DND-41 (cell line): ENCODE measurements at regions not wholly inside any gene's neighbourhood (a gene's known extent, or its start where the extent isn't known, plus 50 kb on each side); places are given as distances from the start of the nearest gene placed in this dataset.

Experiments used
- ATAC-seq: fragments of 200-7000 bp; cut with Tn5 transposase; 3 replicates; pipeline ENCODE4 v1.9.1; 2021; ENCODE audit warnings: low read depth; ENCODE audit not compliant: insufficient read depth
- DNase-seq: peaks from one replicate; pipeline ENCODE4 v3.0.0-alpha.2; 2020
- H2AFZ ChIP-seq: 2 replicates; pipeline ENCODE4 v1.6.0; 2012; ENCODE audit warnings: low read depth, low read length
- H3K27ac ChIP-seq: 2 replicates; pipeline ENCODE4 v1.5.1; 2012; ENCODE audit warnings: low read length, inconsistent platforms
- H3K27me3 ChIP-seq: fragments of 200-600 bp; sonication (generic); 2 replicates; pipeline ENCODE4 v1.6.0; 2012; ENCODE audit warnings: low read length, mild to moderate bottlenecking, inconsistent platforms; ENCODE audit not compliant: insufficient read depth, poor library complexity
- H3K36me3 ChIP-seq: 2 replicates; pipeline ENCODE4 v1.5.1; 2012; ENCODE audit warnings: low read length, inconsistent platforms; ENCODE audit not compliant: insufficient read depth
- H3K4me1 ChIP-seq: 2 replicates; pipeline ENCODE4 v1.5.1; 2012; ENCODE audit warnings: mild to moderate bottlenecking, low read length; ENCODE audit not compliant: insufficient read depth
- H3K4me2 ChIP-seq: 2 replicates; pipeline ENCODE4 v1.6.0; 2012; ENCODE audit warnings: mild to moderate bottlenecking, moderate library complexity, low read length, inconsistent platforms; ENCODE audit not compliant: insufficient read depth
- H3K4me3 ChIP-seq, 2 experiments: fragments of 200-600 bp in 1 of 2; shearing (Covaris generic) in 1 of 2; 2 replicates each; pipeline ENCODE4 v1.5.1; 2012 to 2016; ENCODE audit warnings: inconsistent platforms in 2 of 2, low read length in 2 of 2, mild to moderate bottlenecking in 2 of 2, low read depth in 1 of 2, moderate library complexity in 1 of 2
- H3K79me2 ChIP-seq: 2 replicates; pipeline ENCODE4 v1.6.0; 2012; ENCODE audit warnings: low read length, inconsistent platforms; ENCODE audit not compliant: insufficient read depth
- H3K9ac ChIP-seq: 2 replicates; pipeline ENCODE4 v1.6.0; 2012; ENCODE audit warnings: low read depth, mild to moderate bottlenecking, inconsistent platforms, low read length, moderate library complexity
- H3K9me3 ChIP-seq: 2 replicates; pipeline ENCODE4 v1.5.1; 2012; ENCODE audit warnings: low read length, moderate library complexity, mild to moderate bottlenecking, inconsistent platforms; ENCODE audit not compliant: insufficient read depth, severe bottlenecking
- H4K20me1 ChIP-seq: 2 replicates; pipeline ENCODE4 v1.6.0; 2012; ENCODE audit warnings: low read length; ENCODE audit not compliant: insufficient read depth
- EZH2 ChIP-seq: IDR thresholded peaks from 3 replicates; pipeline ENCODE4 v1.6.1; 2012; ENCODE audit warnings: borderline replicate concordance, low read depth, mild to moderate bottlenecking, moderate library complexity, low read length, inconsistent platforms; ENCODE audit not compliant: severe bottlenecking
- TF ChIP-seq, protein P1 (sequence below): IDR thresholded peaks from 2 replicates; pipeline ENCODE4 v1.5.1; 2012; ENCODE audit warnings: borderline replicate concordance, low read length, moderate library complexity, mild to moderate bottlenecking; ENCODE audit not compliant: poor library complexity, severe bottlenecking; ENCODE audit errors: extremely low read depth

DNA sequence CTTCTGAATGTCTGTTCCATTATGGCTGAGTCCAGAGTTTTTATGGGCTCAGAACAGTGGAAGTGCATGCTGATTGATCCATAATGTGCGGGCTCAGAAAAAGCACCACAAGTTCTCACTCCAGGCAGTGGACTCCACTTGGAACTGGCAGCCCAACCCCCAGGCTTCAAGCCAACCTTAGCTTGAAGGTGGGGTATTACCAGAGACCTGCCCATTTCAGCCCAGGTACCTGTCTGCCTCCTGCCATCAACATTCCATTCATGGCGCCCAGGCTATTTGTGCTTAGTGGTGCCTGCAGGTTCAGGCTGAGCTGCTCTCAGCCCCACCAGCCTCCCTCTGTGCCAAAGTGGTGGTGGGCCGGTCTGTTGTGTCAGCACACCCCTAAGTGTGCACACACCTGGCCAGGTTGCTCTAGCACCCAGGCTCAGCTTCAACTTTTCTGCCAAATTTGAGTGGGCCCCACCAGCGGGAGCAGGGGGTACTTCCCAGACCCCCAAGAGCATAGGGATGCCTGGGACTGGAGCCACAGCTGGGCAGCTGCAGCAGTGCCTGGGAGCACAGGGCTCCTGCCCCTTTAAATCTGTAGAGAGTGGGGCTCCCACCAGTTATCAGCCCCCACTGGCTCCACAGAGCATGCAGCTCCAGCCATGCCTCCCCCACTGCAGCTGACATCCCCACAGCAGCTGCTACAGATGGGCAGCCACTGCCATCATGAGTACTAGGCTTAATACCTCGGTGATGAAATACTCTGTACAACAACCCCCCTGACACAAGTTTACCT lies 1025.3 kb downstream of the PCDH19 start:
- H3K4me3 ChIP-seq, result no peak overlapping the region
- H3K36me3 ChIP-seq, result no peaks in the 10 kb centered on the region
- H3K9ac ChIP-seq, result no peak overlapping the region
- H3K4me1 ChIP-seq, result no peaks in the 10 kb centered on the region
- no peak for ATAC-seq
- H4K20me1 ChIP-seq, result no peaks in the 10 kb centered on the region
- no peak overlapping the region for H3K27ac ChIP-seq
- H2AFZ ChIP-seq, result no peak overlapping the region
- DNase-seq, result no peak
- no peak for TF ChIP-seq EZH2
- TF ChIP-seq, protein P1, sequence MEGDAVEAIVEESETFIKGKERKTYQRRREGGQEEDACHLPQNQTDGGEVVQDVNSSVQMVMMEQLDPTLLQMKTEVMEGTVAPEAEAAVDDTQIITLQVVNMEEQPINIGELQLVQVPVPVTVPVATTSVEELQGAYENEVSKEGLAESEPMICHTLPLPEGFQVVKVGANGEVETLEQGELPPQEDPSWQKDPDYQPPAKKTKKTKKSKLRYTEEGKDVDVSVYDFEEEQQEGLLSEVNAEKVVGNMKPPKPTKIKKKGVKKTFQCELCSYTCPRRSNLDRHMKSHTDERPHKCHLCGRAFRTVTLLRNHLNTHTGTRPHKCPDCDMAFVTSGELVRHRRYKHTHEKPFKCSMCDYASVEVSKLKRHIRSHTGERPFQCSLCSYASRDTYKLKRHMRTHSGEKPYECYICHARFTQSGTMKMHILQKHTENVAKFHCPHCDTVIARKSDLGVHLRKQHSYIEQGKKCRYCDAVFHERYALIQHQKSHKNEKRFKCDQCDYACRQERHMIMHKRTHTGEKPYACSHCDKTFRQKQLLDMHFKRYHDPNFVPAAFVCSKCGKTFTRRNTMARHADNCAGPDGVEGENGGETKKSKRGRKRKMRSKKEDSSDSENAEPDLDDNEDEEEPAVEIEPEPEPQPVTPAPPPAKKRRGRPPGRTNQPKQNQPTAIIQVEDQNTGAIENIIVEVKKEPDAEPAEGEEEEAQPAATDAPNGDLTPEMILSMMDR, result no peak
- peaks cover 10% of the 10 kb centered on the region for H3K9me3 ChIP-seq
- H3K79me2 ChIP-seq, result no peaks in the 10 kb centered on the region
- H3K4me2 ChIP-seq, result no peak overlapping the region
- no peaks in the 10 kb centered on the region for H3K27me3 ChIP-seq

DNA sequence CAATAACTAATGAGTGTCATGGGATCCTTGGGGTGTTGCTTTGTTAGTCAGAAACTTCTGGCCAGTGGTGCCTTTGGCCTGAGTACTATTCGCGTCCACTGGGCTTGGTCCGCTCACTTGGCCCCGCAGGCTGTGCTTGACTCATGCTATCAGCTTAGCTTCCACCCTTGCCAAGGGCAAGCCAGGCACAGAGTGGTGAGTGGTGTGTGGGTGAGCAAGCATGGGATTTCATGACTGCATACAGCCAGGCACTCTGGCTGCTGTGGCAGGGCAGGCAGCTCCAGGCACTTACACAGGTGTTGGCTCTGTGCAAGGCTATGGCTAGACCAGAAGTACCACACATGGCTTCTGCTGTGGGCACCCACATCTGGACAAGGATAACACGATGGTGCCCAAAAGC lies 1026.3 kb downstream of the PCDH19 start:
- Histone ChIP-seq H3K27ac (no peak overlapping the region), H3K27me3 (no peaks in the 10 kb centered on the region)

DNA sequence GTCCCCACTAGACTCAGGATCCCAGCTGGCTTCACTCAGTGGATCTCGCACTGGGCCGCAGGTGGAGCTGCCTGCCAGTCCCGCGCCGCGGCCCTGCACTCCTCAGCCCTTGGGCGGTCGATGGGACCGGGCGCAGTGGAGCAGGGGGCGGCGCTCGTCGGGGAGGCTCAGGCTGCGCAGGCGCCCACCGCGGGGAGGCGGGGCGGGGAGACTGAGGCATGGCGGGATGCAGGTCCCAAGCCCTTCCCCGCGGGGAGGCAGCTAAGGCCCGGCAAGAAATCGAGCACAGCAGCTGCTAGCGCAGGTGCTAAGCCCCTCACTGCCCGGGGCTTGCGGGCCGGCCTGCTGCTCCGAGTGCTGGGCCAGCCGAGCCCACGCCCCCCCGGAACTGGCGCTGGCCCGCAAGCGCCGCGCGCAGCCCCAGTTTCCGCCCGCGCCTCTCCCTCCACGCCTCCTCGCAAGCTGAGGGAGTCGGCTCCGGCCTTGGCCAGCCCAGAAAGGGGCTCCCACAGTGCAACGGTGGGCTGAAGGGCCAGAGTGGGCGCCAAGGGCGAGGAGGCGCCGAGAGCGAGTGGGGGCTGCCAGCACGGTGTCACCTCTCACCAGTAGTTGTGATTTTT lies 1038.0 kb downstream of the PCDH19 start:
- H3K36me3 ChIP-seq, result no peaks in the 10 kb centered on the region
- no peaks in the 10 kb centered on the region for H3K79me2 ChIP-seq
- no peak overlapping the region for H3K9ac ChIP-seq
- ATAC-seq (no peak), DNase-seq (no peak)
- no peaks in the 10 kb centered on the region for H3K9me3 ChIP-seq
- H3K4me2 ChIP-seq, result no peak overlapping the region
- no peak overlapping the region for H3K27ac ChIP-seq
- no peaks in the 10 kb centered on the region for H4K20me1 ChIP-seq
- H3K4me3 ChIP-seq, result no peak overlapping the region
- H2AFZ ChIP-seq, result no peak overlapping the region
- no peak for TF ChIP-seq EZH2
- TF ChIP-seq, protein P1, result no peak
- H3K4me1 ChIP-seq, result no peaks in the 10 kb centered on the region
- H3K27me3 ChIP-seq, result no peaks in the 10 kb centered on the region

More for the DNA sequence above, 1026.3 kb downstream of the PCDH19 start:
- TF ChIP-seq, protein P1, result no peak
- TF ChIP-seq EZH2, result no peak
- Histone ChIP-seq H3K36me3 (no peaks in the 10 kb centered on the region), H3K79me2 (no peaks in the 10 kb centered on the region), H2AFZ (no peak overlapping the region), H3K9me3 (peaks cover 10% of the 10 kb centered on the region), H4K20me1 (no peaks in the 10 kb centered on the region), H3K9ac (no peak overlapping the region), H3K4me3 (no peak overlapping the region), H3K4me1 (no peaks in the 10 kb centered on the region), H3K4me2 (no peak overlapping the region)
- DNase-seq (no peak), ATAC-seq (no peak)
